ENCODE measurements at regions not wholly inside any gene's neighbourhood (a gene's known extent, or its start where the extent isn't known, plus 50 kb on each side); places are given as distances from the start of the nearest gene placed in this dataset.
A peak's percentile ranks its signal among the peaks of the same experiment; 100 is the strongest.
"Not testable (repeated sequence)": the region's sequence is repeated elsewhere in the genome, so short reads cannot be mapped to it uniquely, and the experiment has no call there.

- H3K9me3 ChIP-seq (ENCODE audit: insufficient read depth, low read depth, low read length); H4K12ac ChIP-seq (ENCODE audit: low read depth, low read length); H3K79me1 ChIP-seq (ENCODE audit: low read length); H3K79me2 ChIP-seq (ENCODE audit: control insufficient read depth, insufficient read depth, low read length, poor library complexity); H3K4me1 ChIP-seq (ENCODE audit: control insufficient read depth in 1 of 2, insufficient read depth in 2 of 2, low read length in 2 of 2); H3K4me3 ChIP-seq (ENCODE audit: low read depth, low read length); H3K27me3 ChIP-seq (ENCODE audit: insufficient read depth, low read length); H3K9ac ChIP-seq (ENCODE audit: low read length); H3K18ac ChIP-seq (ENCODE audit: low read length); H2AK5ac ChIP-seq (ENCODE audit: low read length); H3K23ac ChIP-seq (ENCODE audit: low read length); H2BK120ac ChIP-seq (ENCODE audit: insufficient read depth, low read length, poor library complexity); H2AFZ ChIP-seq (ENCODE audit: insufficient read depth, low read length, poor library complexity); H3K36me3 ChIP-seq (ENCODE audit: control insufficient read depth in 1 of 2, insufficient read depth in 2 of 2, low read length in 2 of 2); H3K4me2 ChIP-seq (ENCODE audit: low read length); H4K8ac ChIP-seq (ENCODE audit: low read depth, low read length); H3K4ac ChIP-seq (ENCODE audit: low read depth, low read length); H2BK5ac ChIP-seq (ENCODE audit: low read depth, low read length, poor library complexity); H2BK12ac ChIP-seq (ENCODE audit: low read length); DNase-seq; H3K27ac ChIP-seq (ENCODE audit: low read depth, low read length); H4K91ac ChIP-seq (ENCODE audit: low read depth, low read length); H3K14ac ChIP-seq (ENCODE audit: low read length): not testable (repeated sequence)
- no CpG with 5 or more reads among the region's 6 CpGs for WGBS (ENCODE audit: extremely low coverage, insufficient coverage, insufficient read length)
Measured at GRCh38 chr12:124643768-124644167, 76.4 kb upstream of the NCOR2 start.

GRCh38 chr12:124642105-124642504 is 74.7 kb upstream of the NCOR2 start:
- no peak overlapping the region for H4K8ac ChIP-seq (ENCODE audit: low read depth, low read length)
- peaks cover 9 to 10% of the 10 kb centered on the region in 2 experiments for H3K4me1 ChIP-seq (ENCODE audit: control insufficient read depth in 1 of 2, insufficient read depth in 2 of 2, low read length in 2 of 2)
- H2BK5ac ChIP-seq (ENCODE audit: low read depth, low read length, poor library complexity) = no peak overlapping the region
- no peak overlapping the region for H3K27ac ChIP-seq (ENCODE audit: low read depth, low read length)
- H3K23ac ChIP-seq (ENCODE audit: low read length) = no peak overlapping the region
- H3K79me1 ChIP-seq (ENCODE audit: low read length) = peaks cover 9% of the 10 kb centered on the region
- no CpG with 5 or more reads among the region's 8 CpGs for WGBS (ENCODE audit: extremely low coverage, insufficient coverage, insufficient read length)
- H3K14ac ChIP-seq (ENCODE audit: low read length) = no peak overlapping the region
- H2AFZ ChIP-seq (ENCODE audit: insufficient read depth, low read length, poor library complexity) = no peak overlapping the region
- H2BK120ac ChIP-seq (ENCODE audit: insufficient read depth, low read length, poor library complexity) = no peak overlapping the region
- H3K9ac ChIP-seq (ENCODE audit: low read length) = no peak overlapping the region
- H4K91ac ChIP-seq (ENCODE audit: low read depth, low read length) = no peak overlapping the region
- no peak overlapping the region for H3K18ac ChIP-seq (ENCODE audit: low read length)
- DNase-seq = no peak
- no peaks in the 10 kb centered on the region for H3K36me3 ChIP-seq (ENCODE audit: control insufficient read depth in 1 of 2, insufficient read depth in 2 of 2, low read length in 2 of 2)
- no peak overlapping the region for H3K4ac ChIP-seq (ENCODE audit: low read depth, low read length)
- H3K79me2 ChIP-seq (ENCODE audit: control insufficient read depth, insufficient read depth, low read length, poor library complexity) = no peaks in the 10 kb centered on the region
- H2AK5ac ChIP-seq (ENCODE audit: low read length) = no peak overlapping the region
- no peak overlapping the region for H4K12ac ChIP-seq (ENCODE audit: low read depth, low read length)
- H3K9me3 ChIP-seq (ENCODE audit: insufficient read depth, low read depth, low read length) = peaks cover 5% of the 10 kb centered on the region
- H2BK12ac ChIP-seq (ENCODE audit: low read length) = no peak overlapping the region
- no peak overlapping the region for H3K4me2 ChIP-seq (ENCODE audit: low read length)
- no peak overlapping the region for H3K4me3 ChIP-seq (ENCODE audit: low read depth, low read length)
- H3K27me3 ChIP-seq (ENCODE audit: insufficient read depth, low read length) = no peaks in the 10 kb centered on the region

- no peak overlapping the region for H3K14ac ChIP-seq (ENCODE audit: low read length)
- H4K8ac ChIP-seq (ENCODE audit: low read depth, low read length) = no peak overlapping the region
- no peak overlapping the region for H3K4ac ChIP-seq (ENCODE audit: low read depth, low read length)
- H4K12ac ChIP-seq (ENCODE audit: low read depth, low read length) = no peak overlapping the region
- no peak overlapping the region for H2BK120ac ChIP-seq (ENCODE audit: insufficient read depth, low read length, poor library complexity)
- H4K91ac ChIP-seq (ENCODE audit: low read depth, low read length) = no peak overlapping the region
- H3K27ac ChIP-seq (ENCODE audit: low read depth, low read length) = no peak overlapping the region
- no peak overlapping the region for H3K4me2 ChIP-seq (ENCODE audit: low read length)
- H2AFZ ChIP-seq (ENCODE audit: insufficient read depth, low read length, poor library complexity) = no peak overlapping the region
- H3K27me3 ChIP-seq (ENCODE audit: insufficient read depth, low read length) = no peaks in the 10 kb centered on the region
- no peak overlapping the region for H3K4me3 ChIP-seq (ENCODE audit: low read depth, low read length)
- H3K18ac ChIP-seq (ENCODE audit: low read length) = no peak overlapping the region
- H3K9ac ChIP-seq (ENCODE audit: low read length) = no peak overlapping the region
- H3K9me3 ChIP-seq (ENCODE audit: insufficient read depth, low read depth, low read length) = peaks cover 5% of the 10 kb centered on the region
- no peak overlapping the region for H2AK5ac ChIP-seq (ENCODE audit: low read length)
- H3K79me1 ChIP-seq (ENCODE audit: low read length) = peaks cover 12% of the 10 kb centered on the region
- DNase-seq = no peak
- no peak overlapping the region for H2BK12ac ChIP-seq (ENCODE audit: low read length)
- peaks cover 12% of the 10 kb centered on the region in 2 experiments for H3K4me1 ChIP-seq (ENCODE audit: control insufficient read depth in 1 of 2, insufficient read depth in 2 of 2, low read length in 2 of 2)
- no peak overlapping the region for H3K23ac ChIP-seq (ENCODE audit: low read length)
- H3K79me2 ChIP-seq (ENCODE audit: control insufficient read depth, insufficient read depth, low read length, poor library complexity) = no peaks in the 10 kb centered on the region
- no CpG with 5 or more reads among the region's 6 CpGs for WGBS (ENCODE audit: extremely low coverage, insufficient coverage, insufficient read length)
- no peaks in the 10 kb centered on the region for H3K36me3 ChIP-seq (ENCODE audit: control insufficient read depth in 1 of 2, insufficient read depth in 2 of 2, low read length in 2 of 2)
- H2BK5ac ChIP-seq (ENCODE audit: low read depth, low read length, poor library complexity) = no peak overlapping the region
Measured at GRCh38 chr12:124641591-124641990, 74.2 kb upstream of the NCOR2 start.

GRCh38 chr12:124640056-124640455 is 72.6 kb upstream of the NCOR2 start:
- H3K27ac ChIP-seq (ENCODE audit: low read depth, low read length) = no peak overlapping the region
- WGBS (ENCODE audit: extremely low coverage, insufficient coverage, insufficient read length) = no CpG with 5 or more reads among the region's 5 CpGs
- no peaks in the 10 kb centered on the region for H3K36me3 ChIP-seq (ENCODE audit: control insufficient read depth in 1 of 2, insufficient read depth in 2 of 2, low read length in 2 of 2)
- H3K4me2 ChIP-seq (ENCODE audit: low read length) = no peak overlapping the region
- H2AK5ac ChIP-seq (ENCODE audit: low read length) = no peak overlapping the region
- peak in 1 of 2 donors; percentile 47 for DNase-seq
- no peak overlapping the region for H3K23ac ChIP-seq (ENCODE audit: low read length)
- no peak overlapping the region for H2BK5ac ChIP-seq (ENCODE audit: low read depth, low read length, poor library complexity)
- H4K12ac ChIP-seq (ENCODE audit: low read depth, low read length) = no peak overlapping the region
- H4K8ac ChIP-seq (ENCODE audit: low read depth, low read length) = no peak overlapping the region
- H3K4me1 ChIP-seq (ENCODE audit: control insufficient read depth in 1 of 2, insufficient read depth in 2 of 2, low read length in 2 of 2) = peaks cover 15% of the 10 kb centered on the region in 2 experiments
- H3K79me1 ChIP-seq (ENCODE audit: low read length) = peaks cover 13% of the 10 kb centered on the region
- no peak overlapping the region for H3K18ac ChIP-seq (ENCODE audit: low read length)
- no peak overlapping the region for H2BK12ac ChIP-seq (ENCODE audit: low read length)
- H4K91ac ChIP-seq (ENCODE audit: low read depth, low read length) = no peak overlapping the region
- no peak overlapping the region for H2AFZ ChIP-seq (ENCODE audit: insufficient read depth, low read length, poor library complexity)
- H3K79me2 ChIP-seq (ENCODE audit: control insufficient read depth, insufficient read depth, low read length, poor library complexity) = no peaks in the 10 kb centered on the region
- H3K14ac ChIP-seq (ENCODE audit: low read length) = no peak overlapping the region
- H3K9me3 ChIP-seq (ENCODE audit: insufficient read depth, low read depth, low read length) = peaks cover 5% of the 10 kb centered on the region
- no peak overlapping the region for H2BK120ac ChIP-seq (ENCODE audit: insufficient read depth, low read length, poor library complexity)
- H3K9ac ChIP-seq (ENCODE audit: low read length) = no peak overlapping the region
- no peak overlapping the region for H3K4me3 ChIP-seq (ENCODE audit: low read depth, low read length)
- H3K27me3 ChIP-seq (ENCODE audit: insufficient read depth, low read length) = no peaks in the 10 kb centered on the region
- no peak overlapping the region for H3K4ac ChIP-seq (ENCODE audit: low read depth, low read length)

All from trophoblast cell (in vitro differentiated cells and primary cell).